ENCODE measurements at regions not wholly inside any gene's neighbourhood (a gene's known extent, or its start where the extent isn't known, plus 50 kb on each side); places are given as distances from the start of the nearest gene placed in this dataset.

GRCh38 chr14:44271637-44272036 is 235.4 kb downstream of the FSCB start:
- no peak overlapping the region for H3K27ac Mint-ChIP-seq (ENCODE audit: unreplicated experiment)
- TF ChIP-seq CTCF (IDR thresholded peaks at IDR 0.05; ENCODE audit: partially characterized antibody, unreplicated experiment): no peak
- H3K4me1 Mint-ChIP-seq (ENCODE audit: low read depth, unreplicated experiment): no peaks in the 10 kb centered on the region
- no peaks in the 10 kb centered on the region for H3K9me3 Mint-ChIP-seq (ENCODE audit: unreplicated experiment)
- H3K4me3 Mint-ChIP-seq (ENCODE audit: unreplicated experiment): no peak overlapping the region
- no peak for DNase-seq
- no peaks in the 10 kb centered on the region for H3K27me3 Mint-ChIP-seq (ENCODE audit: unreplicated experiment)
- no peaks in the 10 kb centered on the region for H3K36me3 Mint-ChIP-seq (ENCODE audit: unreplicated experiment)

GRCh38 chr14:44271006-44271405 is 236.1 kb downstream of the FSCB start:
- H3K4me1 Mint-ChIP-seq (ENCODE audit: low read depth, unreplicated experiment): no peaks in the 10 kb centered on the region
- no peaks in the 10 kb centered on the region for H3K36me3 Mint-ChIP-seq (ENCODE audit: unreplicated experiment)
- no peak overlapping the region for H3K4me3 Mint-ChIP-seq (ENCODE audit: unreplicated experiment)
- H3K27me3 Mint-ChIP-seq (ENCODE audit: unreplicated experiment): no peaks in the 10 kb centered on the region
- H3K27ac Mint-ChIP-seq (ENCODE audit: unreplicated experiment): no peak overlapping the region
- H3K9me3 Mint-ChIP-seq (ENCODE audit: unreplicated experiment): no peaks in the 10 kb centered on the region
- no peak for TF ChIP-seq CTCF (IDR thresholded peaks at IDR 0.05; ENCODE audit: partially characterized antibody, unreplicated experiment)
- no peak for DNase-seq

- no peak overlapping the region for H3K27ac Mint-ChIP-seq (ENCODE audit: unreplicated experiment)
- no peaks in the 10 kb centered on the region for H3K27me3 Mint-ChIP-seq (ENCODE audit: unreplicated experiment)
- no peaks in the 10 kb centered on the region for H3K9me3 Mint-ChIP-seq (ENCODE audit: unreplicated experiment)
- no peak overlapping the region for H3K4me3 Mint-ChIP-seq (ENCODE audit: unreplicated experiment)
- no peak for DNase-seq
- no peaks in the 10 kb centered on the region for H3K4me1 Mint-ChIP-seq (ENCODE audit: low read depth, unreplicated experiment)
- H3K36me3 Mint-ChIP-seq (ENCODE audit: unreplicated experiment): no peaks in the 10 kb centered on the region
- no peak for TF ChIP-seq CTCF (IDR thresholded peaks at IDR 0.05; ENCODE audit: partially characterized antibody, unreplicated experiment)
These were observed 241.8 kb downstream of the FSCB start for GRCh38 chr14:44265246-44265645.

- Mint-ChIP-seq H3K4me3 (ENCODE audit: unreplicated experiment) (no peak overlapping the region), H3K27me3 (ENCODE audit: unreplicated experiment) (no peaks in the 10 kb centered on the region), H3K36me3 (ENCODE audit: unreplicated experiment) (no peaks in the 10 kb centered on the region), H3K9me3 (ENCODE audit: unreplicated experiment) (no peaks in the 10 kb centered on the region), H3K27ac (ENCODE audit: unreplicated experiment) (no peak overlapping the region), H3K4me1 (ENCODE audit: low read depth, unreplicated experiment) (no peaks in the 10 kb centered on the region)
- TF ChIP-seq CTCF (IDR thresholded peaks at IDR 0.05; ENCODE audit: partially characterized antibody, unreplicated experiment): no peak
- DNase-seq: no peak
These were observed 291.4 kb downstream of the FSCB start for GRCh38 chr14:44215660-44216059.

- Mint-ChIP-seq H3K36me3 (ENCODE audit: unreplicated experiment) (no peaks in the 10 kb centered on the region), H3K27me3 (ENCODE audit: unreplicated experiment) (no peaks in the 10 kb centered on the region), H3K27ac (ENCODE audit: unreplicated experiment) (no peak overlapping the region), H3K4me1 (ENCODE audit: low read depth, unreplicated experiment) (no peaks in the 10 kb centered on the region), H3K9me3 (ENCODE audit: unreplicated experiment) (no peaks in the 10 kb centered on the region), H3K4me3 (ENCODE audit: unreplicated experiment) (no peak overlapping the region)
- no peak for TF ChIP-seq CTCF (IDR thresholded peaks at IDR 0.05; ENCODE audit: partially characterized antibody, unreplicated experiment)
- no peak for DNase-seq
These were observed 295.4 kb downstream of the FSCB start for GRCh38 chr14:44211718-44212117.
